Sigmoid colon (tissue), 6 donors: ENCODE measurements at regions not wholly inside any gene's neighbourhood (a gene's known extent, or its start where the extent isn't known, plus 50 kb on each side); places are given as distances from the start of the nearest gene placed in this dataset.

Experiments
- DNase-seq: peaks from one replicate; pipeline ENCODE4 v3.0.0-alpha.2; 2019
- H3K27ac ChIP-seq, 4 donors: fragments of 200-600 bp; sonication (generic); one replicate each; pipeline ENCODE4 v1.5.1; 2016 to 2019; ENCODE audit warnings: mild to moderate bottlenecking in 1 of 4
- H3K27me3 ChIP-seq, 3 donors: fragments of 200-600 bp; sonication (generic); one replicate each; pipeline ENCODE4 v1.5.1; 2019; ENCODE audit warnings: mild to moderate bottlenecking in 1 of 3
- H3K36me3 ChIP-seq, 4 donors: fragments of 200-600 bp; sonication (generic); one replicate each; pipeline ENCODE4 v1.5.1; 2016 to 2019
- H3K4me1 ChIP-seq, 4 donors: fragments of 200-600 bp; sonication (generic); one replicate each; pipeline ENCODE4 v1.5.1; 2017 to 2019
- H3K4me3 ChIP-seq, 4 donors: fragments of 200-600 bp; sonication (generic); one replicate each; pipeline ENCODE4 v1.5.1; 2017 to 2019; ENCODE audit warnings: mild to moderate bottlenecking in 2 of 4, moderate library complexity in 1 of 4
- H3K9me3 ChIP-seq, 4 donors: fragments of 200-600 bp in 3 of 4; sonication (generic) in 3 of 4; one replicate each; pipeline versions ENCODE4 v1.5.1 to v1.6.1; 2013 to 2019
- EP300 ChIP-seq, 4 donors: sonication (generic); formaldehyde crosslinking; IDR thresholded peaks; one replicate each; pipeline ENCODE4 v1.6.1; 2017; ENCODE audit warnings: antibody characterized with exemption in 4 of 4
- POLR2A ChIP-seq, 2 donors: fragments of 450-650 bp; IDR thresholded peaks; one replicate each; pipeline ENCODE4 v1.6.1; 2016; ENCODE audit warnings: antibody characterized with exemption in 2 of 2, mild to moderate bottlenecking in 2 of 2, moderate library complexity in 2 of 2
- POLR2AphosphoS5 ChIP-seq, 4 donors: sonication (generic); formaldehyde crosslinking; IDR thresholded peaks; one replicate each; pipeline ENCODE4 v1.6.1; 2017; ENCODE audit warnings: antibody characterized with exemption in 4 of 4
- WGBS, 2 donors: extraction: QIAGEN DNeasy Blood & Tissue Kit; methylation state at CpG; one replicate each; pipeline ENCODE4 v1.1.7; 2013; 5-methylcytosine and 5-hydroxymethylcytosine counted together
- intact Hi-C: fragments of 100-400 bp; cut with DNase I; formaldehyde crosslinking; loops from one replicate; pipeline ENCODE4 v1.15.1; 2023
- TF ChIP-seq, protein P1 (sequence below), 4 experiments: fragments of 450-650 bp in 3 of 4; fragments of 200-600 bp in 1 of 4; IDR thresholded peaks; one replicate each; pipeline ENCODE4 v1.5.1; 2016 to 2019; ENCODE audit warnings: antibody characterized with exemption in 4 of 4, mild to moderate bottlenecking in 3 of 4, moderate library complexity in 2 of 4
- donor health status: healthy with polysubstance abuse.
- donor health status: healthy.

GRCh38 chr16:85495259-85495658 lies 117.9 kb upstream of the GSE1 start:
- H3K27me3 ChIP-seq, result no peaks in the 10 kb centered on the region
- TF ChIP-seq POLR2A (IDR thresholded peaks at IDR 0.05) (no peak), POLR2AphosphoS5 (IDR thresholded peaks at IDR 0.05) (no peak), EP300 (IDR thresholded peaks at IDR 0.05) (no peak)
- TF ChIP-seq, protein P1, sequence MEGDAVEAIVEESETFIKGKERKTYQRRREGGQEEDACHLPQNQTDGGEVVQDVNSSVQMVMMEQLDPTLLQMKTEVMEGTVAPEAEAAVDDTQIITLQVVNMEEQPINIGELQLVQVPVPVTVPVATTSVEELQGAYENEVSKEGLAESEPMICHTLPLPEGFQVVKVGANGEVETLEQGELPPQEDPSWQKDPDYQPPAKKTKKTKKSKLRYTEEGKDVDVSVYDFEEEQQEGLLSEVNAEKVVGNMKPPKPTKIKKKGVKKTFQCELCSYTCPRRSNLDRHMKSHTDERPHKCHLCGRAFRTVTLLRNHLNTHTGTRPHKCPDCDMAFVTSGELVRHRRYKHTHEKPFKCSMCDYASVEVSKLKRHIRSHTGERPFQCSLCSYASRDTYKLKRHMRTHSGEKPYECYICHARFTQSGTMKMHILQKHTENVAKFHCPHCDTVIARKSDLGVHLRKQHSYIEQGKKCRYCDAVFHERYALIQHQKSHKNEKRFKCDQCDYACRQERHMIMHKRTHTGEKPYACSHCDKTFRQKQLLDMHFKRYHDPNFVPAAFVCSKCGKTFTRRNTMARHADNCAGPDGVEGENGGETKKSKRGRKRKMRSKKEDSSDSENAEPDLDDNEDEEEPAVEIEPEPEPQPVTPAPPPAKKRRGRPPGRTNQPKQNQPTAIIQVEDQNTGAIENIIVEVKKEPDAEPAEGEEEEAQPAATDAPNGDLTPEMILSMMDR (IDR thresholded peaks at IDR 0.05), result no peak
- H3K27ac ChIP-seq, result no peak overlapping the region
- DNase-seq, result no peak
- WGBS, 2 donors, result 96 to 97% methylated on average over 11 of the region's 11 CpGs
- H3K4me1 ChIP-seq, result peaks cover 0 to 22% (median 20%) of the 10 kb centered on the region in 4 donors
- H3K36me3 ChIP-seq, result no peaks in the 10 kb centered on the region
- intact Hi-C loops, result no loop called here
- H3K4me3 ChIP-seq, result no peak overlapping the region
- H3K9me3 ChIP-seq, result no peaks in the 10 kb centered on the region

GRCh38 chr16:85495823-85496538 lies 117.1 kb upstream of the GSE1 start:
- TF ChIP-seq EP300 (IDR thresholded peaks at IDR 0.05) (no peak), POLR2AphosphoS5 (IDR thresholded peaks at IDR 0.05) (no peak), POLR2A (IDR thresholded peaks at IDR 0.05) (no peak)
- TF ChIP-seq, protein P1 (IDR thresholded peaks at IDR 0.05), result no peak
- Histone ChIP-seq H3K4me1 (peaks cover 0 to 21% (median 18%) of the 10 kb centered on the region in 4 donors), H3K36me3 (no peaks in the 10 kb centered on the region), H3K9me3 (no peaks in the 10 kb centered on the region), H3K4me3 (no peak overlapping the region), H3K27ac (no peak overlapping the region), H3K27me3 (no peaks in the 10 kb centered on the region)
- intact Hi-C loops, result no loop called here
- DNase-seq, result no peak
- 95 to 96% methylated on average over 40 of the region's 40 CpGs for WGBS, 2 donors

GRCh38 chr16:85497622-85498314 lies 115.4 kb upstream of the GSE1 start:
- intact Hi-C loops, result no loop called here
- no peak overlapping the region for H3K27ac ChIP-seq
- TF ChIP-seq POLR2A (IDR thresholded peaks at IDR 0.05) (no peak), EP300 (IDR thresholded peaks at IDR 0.05) (no peak), POLR2AphosphoS5 (IDR thresholded peaks at IDR 0.05) (no peak)
- TF ChIP-seq, protein P1 (IDR thresholded peaks at IDR 0.05), result no peak
- no peaks in the 10 kb centered on the region for H3K27me3 ChIP-seq
- H3K4me1 ChIP-seq, result peaks cover 0 to 4% (median under 1%) of the 10 kb centered on the region in 4 donors
- no peaks in the 10 kb centered on the region for H3K36me3 ChIP-seq
- 84 to 90% methylated on average over 17 of the region's 17 CpGs for WGBS, 2 donors
- DNase-seq, result no peak
- H3K4me3 ChIP-seq, result no peak overlapping the region
- no peaks in the 10 kb centered on the region for H3K9me3 ChIP-seq

DNA sequence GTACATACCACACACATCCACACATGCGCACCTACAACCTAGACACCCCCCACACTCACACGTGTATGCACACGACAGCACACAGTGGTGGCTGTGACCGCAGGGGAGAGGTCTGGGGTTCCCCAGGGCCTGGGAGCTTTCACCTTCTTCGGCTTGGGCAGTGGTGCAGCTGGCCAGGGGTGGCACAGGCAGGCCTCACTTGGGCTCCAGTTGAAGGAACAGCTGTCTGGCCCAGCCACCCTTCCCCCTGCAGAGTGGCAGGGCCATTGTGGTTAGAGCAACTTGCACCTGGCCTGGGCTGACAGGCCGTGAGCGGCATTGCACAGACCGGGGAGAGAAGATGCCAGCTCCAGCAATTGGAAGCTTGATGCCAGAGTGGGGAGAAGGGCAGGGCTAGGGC lies 114.5 kb upstream of the GSE1 start:
- Histone ChIP-seq H3K36me3 (no peaks in the 10 kb centered on the region), H3K4me3 (no peak overlapping the region), H3K4me1 (no peaks in the 10 kb centered on the region), H3K9me3 (no peaks in the 10 kb centered on the region), H3K27me3 (no peaks in the 10 kb centered on the region), H3K27ac (no peak overlapping the region)
- intact Hi-C loops, result no loop called here
- no peak for DNase-seq
- 57 to 79% methylated on average over 8 of the region's 8 CpGs for WGBS, 2 donors
- no peak for TF ChIP-seq POLR2AphosphoS5 (IDR thresholded peaks at IDR 0.05)
- TF ChIP-seq, protein P1 (IDR thresholded peaks at IDR 0.05), result no peak
- TF ChIP-seq POLR2A (IDR thresholded peaks at IDR 0.05), result no peak
- TF ChIP-seq EP300 (IDR thresholded peaks at IDR 0.05), result no peak
